Activated CD4-positive, alpha-beta T cell treated with anti-CD3 and anti-CD28 coated beads, Interleukin-2, amount 10 ng/mL, durations not matched to agents 7 days and 5 days (primary cell): ENCODE measurements at regions not wholly inside any gene's neighbourhood (a gene's known extent, or its start where the extent isn't known, plus 50 kb on each side); places are given as distances from the start of the nearest gene placed in this dataset.

Experiments used
- CTCF ChIA-PET: fragments of 350-600 bp; sonication (Branson Sonifier 250); formaldehyde crosslinking; loops from one replicate; lab custom pipeline; 2021; ENCODE audit warnings: antibody characterized with exemption; lab: Charles Lee
- POLR2A ChIA-PET: fragments of 350-600 bp; sonication (Branson Sonifier 250); formaldehyde crosslinking; loops from one replicate; lab custom pipeline; 2021; ENCODE audit warnings: antibody characterized with exemption; lab: Charles Lee
- DNase-seq: peaks from one replicate; pipeline ENCODE4 v3.0.0-alpha.2; 2020
- H3K27ac Mint-ChIP-seq: one replicate; pipeline ENCODE4 v1.8.0; 2021; ENCODE audit warnings: mild to moderate bottlenecking, moderate library complexity, mixed read lengths
- H3K27me3 Mint-ChIP-seq: one replicate; pipeline ENCODE4 v1.8.0; 2021; ENCODE audit warnings: mixed read lengths
- H3K36me3 Mint-ChIP-seq: one replicate; pipeline ENCODE4 v1.8.0; 2021; ENCODE audit warnings: low read depth, mixed read lengths
- H3K4me1 Mint-ChIP-seq: one replicate; pipeline ENCODE4 v1.8.0; 2021; ENCODE audit warnings: mixed read lengths
- H3K4me3 Mint-ChIP-seq: one replicate; pipeline ENCODE4 v1.8.0; 2021; ENCODE audit warnings: mild to moderate bottlenecking, moderate library complexity, mixed read lengths
- H3K9me3 Mint-ChIP-seq: one replicate; pipeline ENCODE4 v1.8.0; 2021; ENCODE audit warnings: mixed read lengths

DNA sequence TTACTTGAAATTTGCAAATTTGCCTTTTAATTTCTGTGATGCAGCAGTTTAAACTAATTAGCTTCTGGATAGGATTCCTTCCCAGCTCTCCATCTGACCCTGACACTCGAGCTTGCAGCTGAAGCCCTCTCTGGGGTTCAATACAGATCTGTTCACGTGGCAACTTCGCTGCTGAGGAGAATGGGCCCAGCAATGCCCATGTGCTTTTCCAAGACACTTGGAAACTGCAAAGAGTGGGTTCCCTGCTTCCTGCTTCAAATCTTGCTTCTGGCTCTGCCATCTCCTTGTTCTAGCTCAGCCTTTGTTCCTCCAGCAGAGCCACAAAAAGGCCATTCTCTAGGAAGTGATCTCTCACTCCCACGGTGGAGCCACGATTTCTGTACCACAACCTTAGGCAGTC is 50.0 kb upstream of the IRX6 start:
- Mint-ChIP-seq H3K9me3 (no peaks in the 10 kb centered on the region), H3K4me3 (no peak overlapping the region), H3K27ac (no peak overlapping the region), H3K36me3 (no peaks in the 10 kb centered on the region), H3K4me1 (no peaks in the 10 kb centered on the region), H3K27me3 (no peaks in the 10 kb centered on the region)
- ChIA-PET CTCF (no interaction called here), POLR2A (no interaction called here)
- DNase-seq: no peak
